Upper lobe of left lung (tissue), 4 donors: ENCODE measurements at regions not wholly inside any gene's neighbourhood (a gene's known extent, or its start where the extent isn't known, plus 50 kb on each side); places are given as distances from the start of the nearest gene placed in this dataset.

Experiments
- CTCF ChIP-seq, 6 experiments: fragments of 450-650 bp in 4 of 6; fragments of 200-600 bp in 2 of 6; sonication (generic) in 2 of 6; IDR thresholded peaks; one replicate each; pipeline ENCODE4 v1.5.1; 2016 to 2019; ENCODE audit warnings: antibody characterized with exemption in 6 of 6
- POLR2A ChIP-seq, 4 donors: fragments of 450-650 bp; IDR thresholded peaks; one replicate each; pipeline ENCODE4 v1.5.1; 2016 to 2017; ENCODE audit warnings: antibody characterized with exemption in 4 of 4, mild to moderate bottlenecking in 2 of 4
- POLR2AphosphoS5 ChIP-seq, 2 donors: sonication (generic); formaldehyde crosslinking; IDR thresholded peaks; one replicate each; pipeline ENCODE4 v1.5.1; 2017; ENCODE audit warnings: antibody characterized with exemption in 2 of 2

GRCh38 chr5:174396541-174396940 lies 327.8 kb upstream of the MSX2 start:
- no peak for TF ChIP-seq POLR2A (IDR thresholded peaks at IDR 0.05)
- TF ChIP-seq CTCF (IDR thresholded peaks at IDR 0.05), result no peak
- TF ChIP-seq POLR2AphosphoS5 (IDR thresholded peaks at IDR 0.05), result no peak
